ENCODE measurements at regions not wholly inside any gene's neighbourhood (a gene's known extent, or its start where the extent isn't known, plus 50 kb on each side); places are given as distances from the start of the nearest gene placed in this dataset.

GRCh38 chr1:218665221-218665620 is 320.1 kb downstream of the TGFB2 start:
- no peak for TF ChIP-seq CTCF (IDR thresholded peaks at IDR 0.05; ENCODE audit: extremely low read depth, missing control alignments)
- no peak for DNase-seq (ENCODE audit: low spot score)

GRCh38 chr1:218666263-218666662 is 321.1 kb downstream of the TGFB2 start:
- TF ChIP-seq CTCF (IDR thresholded peaks at IDR 0.05; ENCODE audit: extremely low read depth, missing control alignments), result no peak
- no peak for DNase-seq (ENCODE audit: low spot score)

GRCh38 chr1:218667781-218668516 is 322.8 kb downstream of the TGFB2 start:
- no peak for TF ChIP-seq CTCF (IDR thresholded peaks at IDR 0.05; ENCODE audit: extremely low read depth, missing control alignments)
- DNase-seq (ENCODE audit: low spot score), result no peak

- no peak for TF ChIP-seq CTCF (IDR thresholded peaks at IDR 0.05; ENCODE audit: extremely low read depth, missing control alignments)
- DNase-seq (ENCODE audit: low spot score), result no peak
Observed at GRCh38 chr1:218669431-218669830, 324.3 kb downstream of the TGFB2 start.

- no peak for TF ChIP-seq CTCF (IDR thresholded peaks at IDR 0.05; ENCODE audit: extremely low read depth, missing control alignments)
- no peak for DNase-seq (ENCODE audit: low spot score)
Observed at GRCh38 chr1:218670875-218671274, 325.7 kb downstream of the TGFB2 start.

GRCh38 chr1:218671573-218671972 is 326.4 kb downstream of the TGFB2 start:
- no peak for DNase-seq (ENCODE audit: low spot score)
- TF ChIP-seq CTCF (IDR thresholded peaks at IDR 0.05; ENCODE audit: extremely low read depth, missing control alignments), result no peak

- no peak for TF ChIP-seq CTCF (IDR thresholded peaks at IDR 0.05; ENCODE audit: extremely low read depth, missing control alignments)
- no peak for DNase-seq (ENCODE audit: low spot score)
Observed at GRCh38 chr1:218673170-218673569, 328.0 kb downstream of the TGFB2 start.

Data from GM20000 (cell line).